ENCODE measurements at regions not wholly inside any gene's neighbourhood (a gene's known extent, or its start where the extent isn't known, plus 50 kb on each side); places are given as distances from the start of the nearest gene placed in this dataset.
"Not testable (repeated sequence)": the region's sequence is repeated elsewhere in the genome, so short reads cannot be mapped to it uniquely, and the experiment has no call there.

DNA sequence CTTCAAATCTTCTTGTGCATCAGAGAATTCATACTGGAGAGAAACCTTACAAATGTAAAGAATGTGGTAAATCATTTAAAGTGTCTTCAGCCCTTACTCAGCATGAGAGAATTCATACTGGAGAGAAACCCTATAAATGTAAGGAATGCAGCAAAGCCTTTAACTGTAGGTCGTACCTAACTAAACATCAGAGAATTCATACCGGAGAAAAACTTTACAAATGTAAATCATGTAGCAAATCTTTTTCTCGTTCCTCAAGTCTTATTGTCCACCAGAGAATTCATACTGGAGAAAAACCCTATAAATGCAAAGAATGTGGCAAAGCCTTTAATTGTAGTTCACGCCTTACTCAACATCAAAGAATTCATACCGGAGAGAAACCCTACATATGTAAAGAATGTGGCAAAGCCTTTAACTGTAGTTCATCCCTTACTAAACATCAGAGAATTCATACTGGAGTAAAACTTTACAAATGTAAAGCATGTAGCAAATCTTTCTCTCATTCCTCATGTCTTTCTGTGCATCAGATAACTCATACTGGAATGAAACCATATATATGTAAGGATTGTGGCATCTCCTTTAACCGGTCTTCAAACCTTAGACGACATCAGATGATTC is 118.5 kb upstream of the ZNF267 start:
- DNase-seq: no peak

DNA sequence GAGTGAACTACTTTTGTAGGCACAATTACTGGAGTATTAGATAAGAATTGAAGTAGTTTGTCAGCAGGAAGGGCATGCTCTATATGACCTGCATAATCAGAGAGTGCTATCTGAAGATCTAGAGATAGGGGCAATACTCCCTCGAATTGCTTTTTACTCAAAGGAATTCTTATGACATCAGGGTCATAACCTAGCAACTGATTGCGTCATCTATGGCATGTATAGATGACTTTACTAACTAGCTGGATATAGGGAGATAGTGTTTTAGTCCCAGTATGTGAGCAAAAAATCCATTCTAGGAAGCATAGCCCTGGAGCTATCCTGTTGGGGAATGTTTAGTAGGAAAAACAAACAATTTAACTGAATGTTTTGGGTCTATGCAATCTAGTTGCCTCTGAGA is 109.5 kb upstream of the ZNF267 start:
- DNase-seq: no peak

DNA sequence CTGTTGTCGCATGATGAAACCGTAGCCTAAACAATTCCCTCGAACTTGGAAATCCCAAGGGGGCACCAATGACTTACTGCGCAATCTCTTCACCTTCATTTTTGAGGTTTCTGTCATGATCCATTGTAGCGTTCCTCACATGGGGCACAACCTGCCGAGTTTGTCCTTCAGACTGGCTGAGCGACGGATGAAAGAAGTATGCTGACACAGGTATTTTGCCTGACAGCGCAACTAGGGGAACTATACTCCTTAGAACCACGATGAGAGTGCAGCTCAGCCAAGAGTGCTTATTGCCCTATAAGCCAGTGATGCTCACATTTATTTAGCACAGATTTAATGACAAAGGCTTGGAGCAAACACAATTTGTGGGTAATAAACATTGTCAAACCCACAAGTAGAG is 106.3 kb upstream of the ZNF267 start:
- no peak for DNase-seq

DNA sequence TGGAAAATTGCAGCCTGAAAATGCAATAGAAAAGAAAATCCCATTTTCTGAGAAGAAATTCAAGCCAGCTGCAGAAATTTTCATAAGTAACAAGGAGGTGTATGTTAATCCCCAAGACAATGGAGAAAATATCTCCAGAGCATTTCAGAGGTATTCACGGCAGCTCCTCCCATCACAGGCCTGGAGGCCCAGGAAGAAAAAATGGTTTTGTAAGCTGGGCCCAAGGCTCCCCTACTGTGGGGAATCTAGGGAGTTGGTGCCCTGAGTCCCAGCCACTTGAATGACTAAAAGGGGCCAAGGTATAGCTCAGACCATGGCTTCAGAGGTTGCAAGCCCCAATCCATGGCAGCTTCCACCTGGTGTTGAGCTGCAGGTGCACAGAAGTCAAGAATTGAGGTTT is 93.3 kb upstream of the ZNF267 start:
- no peak for DNase-seq

DNA sequence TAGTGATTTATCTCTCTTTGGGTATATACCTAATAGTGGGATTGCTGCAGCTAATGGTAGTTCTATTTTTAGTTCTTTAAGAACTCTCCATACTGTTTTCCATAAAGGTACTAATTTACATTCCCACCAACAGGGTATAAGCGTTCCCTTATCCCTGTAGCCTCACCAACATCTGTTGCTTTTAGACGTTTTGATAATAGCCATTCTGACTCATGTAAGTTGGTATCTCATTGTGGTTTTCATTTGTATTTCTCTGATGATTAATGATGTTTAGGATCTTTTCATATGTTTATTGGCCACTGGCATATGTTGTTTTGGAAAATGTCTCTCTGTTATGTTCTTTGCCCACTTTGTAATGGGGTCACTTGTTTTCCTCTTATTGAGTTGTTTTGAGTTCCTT is 88.5 kb upstream of the ZNF267 start:
- no peak for DNase-seq

DNA sequence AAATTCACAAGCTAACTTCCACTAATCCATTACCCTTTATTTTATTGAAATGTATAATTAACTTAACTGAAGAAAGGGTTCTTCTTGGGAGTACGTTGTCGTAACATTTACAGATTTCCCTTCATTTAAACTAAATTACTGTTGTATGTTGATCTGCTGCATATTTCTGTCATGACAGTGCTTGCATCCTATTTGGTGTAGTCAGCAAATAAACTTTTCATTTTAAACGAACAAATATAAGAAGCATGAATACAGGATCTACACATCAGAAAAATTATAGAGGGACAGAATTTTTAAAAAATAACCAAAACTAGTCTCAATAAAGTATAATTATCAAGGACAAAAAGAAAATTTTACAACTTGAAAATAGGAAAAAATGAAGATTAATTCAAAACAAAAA is 66.5 kb upstream of the ZNF267 start:
- no peak for DNase-seq

DNA sequence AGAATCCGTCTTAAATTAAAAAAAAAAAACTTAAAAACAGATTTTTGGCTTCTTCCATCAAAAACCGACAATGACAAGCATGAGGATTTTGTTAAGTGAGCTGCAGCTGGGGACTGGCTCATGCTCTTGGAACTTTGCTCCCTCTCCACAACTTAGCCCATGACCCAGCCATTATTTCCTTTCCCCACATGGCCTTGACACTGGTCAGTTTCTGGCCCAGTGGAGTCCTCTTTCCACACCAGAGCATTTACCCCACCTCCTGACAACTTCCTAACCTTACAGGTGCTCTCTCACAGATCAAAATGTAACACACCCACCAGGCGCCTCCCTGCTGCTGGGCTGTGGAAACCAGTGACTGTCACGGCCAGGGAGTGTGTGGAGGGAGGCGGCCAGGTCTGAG is 62.7 kb upstream of the ZNF267 start:
- DNase-seq: no peak

DNA sequence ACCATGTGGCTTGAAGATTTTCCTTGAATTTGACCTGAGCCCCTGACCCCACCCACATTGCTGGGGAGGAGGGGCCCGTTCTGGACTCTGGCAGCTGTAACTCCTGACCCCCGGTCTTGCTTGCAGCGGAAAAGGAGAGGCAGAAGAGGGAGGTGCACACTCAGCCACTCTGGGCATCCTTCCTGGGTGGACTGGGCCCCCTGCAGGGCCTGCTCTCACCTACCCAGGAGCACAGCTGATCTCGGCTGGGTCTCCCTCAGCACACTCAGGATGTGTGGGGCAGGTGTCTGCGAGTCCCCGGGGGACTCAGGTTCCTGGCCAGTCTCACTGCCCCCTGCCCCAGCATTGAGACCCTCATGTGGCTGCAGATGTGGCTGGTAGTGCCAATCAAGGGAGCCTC is 57.5 kb upstream of the ZNF267 start:
- DNase-seq: not testable (repeated sequence)

DNA sequence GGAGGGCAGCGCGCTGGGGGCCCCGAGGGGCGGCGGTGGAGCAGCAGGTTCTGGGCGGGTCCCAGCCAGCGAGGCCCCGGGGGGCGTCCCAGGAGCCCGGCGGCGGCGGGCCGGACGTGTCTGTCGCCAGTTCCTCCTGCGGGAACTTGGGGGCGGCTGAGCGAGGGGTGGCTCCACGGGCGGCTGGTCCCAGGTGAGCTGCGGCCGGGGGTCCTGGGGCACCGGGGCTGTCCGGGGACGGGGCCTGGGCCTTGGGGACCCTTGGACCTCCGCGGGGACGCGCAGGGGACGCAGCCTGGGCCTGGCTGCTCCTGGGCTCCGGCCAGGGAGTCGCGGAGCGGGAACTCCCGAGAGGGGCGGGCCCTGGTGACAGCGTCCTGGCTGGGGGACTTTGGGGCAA is 54.2 kb upstream of the ZNF267 start:
- DNase-seq: no peak

DNA sequence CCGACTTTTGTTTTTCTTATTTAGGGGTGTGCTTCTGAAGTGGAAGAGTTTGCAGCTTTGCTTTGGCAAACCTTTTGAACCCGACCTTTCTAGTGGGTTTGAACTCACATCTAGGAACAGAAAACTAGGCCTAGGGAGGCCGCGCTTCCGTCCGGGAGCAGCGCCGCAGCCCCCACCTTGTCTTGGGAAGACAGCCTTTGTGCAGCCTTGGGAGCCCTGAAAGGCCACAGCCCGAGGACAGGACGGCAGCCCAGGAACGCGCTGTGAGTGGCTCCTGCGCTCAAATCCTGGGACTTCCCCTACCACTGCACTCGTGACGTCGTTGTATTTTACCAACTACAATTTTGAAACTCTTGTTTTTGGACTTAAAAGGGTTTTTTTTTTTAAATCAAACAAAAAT is 53.7 kb upstream of the ZNF267 start:
- DNase-seq: no peak

Measured in CD4-positive, alpha-beta T cell treated with Interleukin-10 for 1 hour (primary cell).